ENCODE measurements at regions not wholly inside any gene's neighbourhood (a gene's known extent, or its start where the extent isn't known, plus 50 kb on each side); places are given as distances from the start of the nearest gene placed in this dataset.

GRCh38 chr10:10010397-10010796 is 1007.3 kb upstream of the CELF2 start (continued):
- no peak for TF ChIP-seq REST (IDR thresholded peaks at IDR 0.05)
- no peak for TF ChIP-seq MAX (IDR thresholded peaks at IDR 0.05)

- WGBS: 69% methylated on average over 1 of the region's 1 CpG
- no peak overlapping the region for H3K27ac ChIP-seq (ENCODE audit: low read depth in 1 of 2, low read length in 2 of 2)
- DNase-seq (ENCODE audit: low spot score): no peak
- H3K9ac ChIP-seq (ENCODE audit: low read depth in 1 of 2, low read length in 2 of 2): no peak overlapping the region
- no peaks in the 10 kb centered on the region for H3K36me3 ChIP-seq (ENCODE audit: control insufficient read depth in 4 of 4, insufficient read depth in 3 of 4, low read depth in 1 of 4, low read length in 3 of 4)
- no peak overlapping the region for H3K4me3 ChIP-seq (ENCODE audit: low read depth in 1 of 3, low read length in 3 of 3)
- TF ChIP-seq SP1 (IDR thresholded peaks at IDR 0.05) (no peak), ATF3 (IDR thresholded peaks at IDR 0.05) (no peak), NR2F2 (IDR thresholded peaks at IDR 0.05) (no peak), GABPA (IDR thresholded peaks at IDR 0.05 in 1 of 2, conservative IDR thresholded peaks at IDR 0.05 in 1 of 2) (no peak), ZBTB33 (IDR thresholded peaks at IDR 0.05) (no peak), RXRA (IDR thresholded peaks at IDR 0.05) (no peak), HNF4G (IDR thresholded peaks at IDR 0.05) (no peak), YY1 (IDR thresholded peaks at IDR 0.05) (no peak)
- H3K27me3 ChIP-seq (ENCODE audit: control insufficient read depth in 4 of 4, insufficient read depth in 4 of 4, low read length in 3 of 4): no peaks in the 10 kb centered on the region
- H3K9me3 ChIP-seq (ENCODE audit: control insufficient read depth in 4 of 4, low read length in 3 of 4): no peaks in the 10 kb centered on the region
- H3K4me1 ChIP-seq (ENCODE audit: control insufficient read depth in 4 of 4, insufficient read depth in 4 of 4, low read length in 3 of 4): no peaks in the 10 kb centered on the region
Measured at GRCh38 chr10:10014846-10015245, 1002.8 kb upstream of the CELF2 start.

- 84% methylated on average over 5 of the region's 5 CpGs for WGBS
Measured at GRCh38 chr10:10017716-10018115, 1000.0 kb upstream of the CELF2 start.

More at GRCh38 chr10:10017716-10018115, 1000.0 kb upstream of the CELF2 start:
- H3K9me3 ChIP-seq (ENCODE audit: control insufficient read depth in 4 of 4, low read length in 3 of 4): peaks cover 0 to 4% (median 0%) of the 10 kb centered on the region in 4 donors
- no peaks in the 10 kb centered on the region for H3K36me3 ChIP-seq (ENCODE audit: control insufficient read depth in 4 of 4, insufficient read depth in 3 of 4, low read depth in 1 of 4, low read length in 3 of 4)
- no peaks in the 10 kb centered on the region for H3K4me1 ChIP-seq (ENCODE audit: control insufficient read depth in 4 of 4, insufficient read depth in 4 of 4, low read length in 3 of 4)
- DNase-seq (ENCODE audit: low spot score): no peak
- no peaks in the 10 kb centered on the region for H3K27me3 ChIP-seq (ENCODE audit: control insufficient read depth in 4 of 4, insufficient read depth in 4 of 4, low read length in 3 of 4)
- TF ChIP-seq MAX (IDR thresholded peaks at IDR 0.05) (no peak), ZBTB33 (IDR thresholded peaks at IDR 0.05) (no peak), ATF3 (IDR thresholded peaks at IDR 0.05) (no peak), YY1 (IDR thresholded peaks at IDR 0.05) (no peak), SP1 (IDR thresholded peaks at IDR 0.05) (no peak), RAD21 (IDR thresholded peaks at IDR 0.05) (no peak), EGR1 (IDR thresholded peaks at IDR 0.05; ENCODE audit: low read depth in 2 of 2) (no peak), NR2F2 (IDR thresholded peaks at IDR 0.05) (no peak), HNF4G (IDR thresholded peaks at IDR 0.05) (no peak), CTCF (IDR thresholded peaks at IDR 0.05; ENCODE audit: low read depth, low read length, missing input control) (no peak), RXRA (IDR thresholded peaks at IDR 0.05) (no peak), TAF1 (conservative IDR thresholded peaks at IDR 0.05) (no peak), HNF4A (conservative IDR thresholded peaks at IDR 0.05) (no peak), JUND (IDR thresholded peaks at IDR 0.05) (no peak), FOXA1 (IDR thresholded peaks at IDR 0.05) (no peak), FOXA2 (IDR thresholded peaks at IDR 0.05) (no peak)
- no peak overlapping the region for H3K27ac ChIP-seq (ENCODE audit: low read depth in 1 of 2, low read length in 2 of 2)
- H3K4me3 ChIP-seq (ENCODE audit: low read depth in 1 of 3, low read length in 3 of 3): no peak overlapping the region
- no peak overlapping the region for H3K9ac ChIP-seq (ENCODE audit: low read depth in 1 of 2, low read length in 2 of 2)
